DMS114 treated with DMSO at 0.1 percent for 48 hours (cell line): ENCODE measurements at regions not wholly inside any gene's neighbourhood (a gene's known extent, or its start where the extent isn't known, plus 50 kb on each side); places are given as distances from the start of the nearest gene placed in this dataset.
"Not testable (repeated sequence)": the region's sequence is repeated elsewhere in the genome, so short reads cannot be mapped to it uniquely, and the experiment has no call there.

Experiments used
- DNase-seq: peaks from one replicate; lab custom pipeline; 2025; ENCODE audit not compliant: unreplicated experiment; lab: John Stamatoyannopoulos, UW

DNA sequence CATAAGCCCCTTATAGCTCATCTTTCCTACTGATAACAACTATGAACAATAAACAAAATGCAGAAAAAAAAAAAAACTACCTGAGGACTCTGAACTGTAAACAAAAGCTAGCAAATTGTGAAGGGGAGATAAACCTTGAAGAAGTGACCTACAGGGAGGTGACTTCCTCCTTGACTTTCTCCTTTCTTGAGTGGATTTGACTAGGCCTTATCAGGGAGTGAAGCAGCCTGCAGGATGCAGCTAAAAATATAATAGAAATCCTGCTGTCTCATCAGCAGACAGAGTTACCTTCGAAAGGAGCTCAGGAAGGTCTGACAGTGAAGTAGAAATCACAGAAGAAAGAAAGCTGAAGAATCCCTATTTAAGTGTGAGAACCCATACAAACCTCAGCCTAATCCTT is 322.0 kb upstream of the HTR1E start:
- no peak for DNase-seq

GRCh38 chr6:86609549-86610388 is 327.6 kb upstream of the HTR1E start:
- no peak for DNase-seq

DNA sequence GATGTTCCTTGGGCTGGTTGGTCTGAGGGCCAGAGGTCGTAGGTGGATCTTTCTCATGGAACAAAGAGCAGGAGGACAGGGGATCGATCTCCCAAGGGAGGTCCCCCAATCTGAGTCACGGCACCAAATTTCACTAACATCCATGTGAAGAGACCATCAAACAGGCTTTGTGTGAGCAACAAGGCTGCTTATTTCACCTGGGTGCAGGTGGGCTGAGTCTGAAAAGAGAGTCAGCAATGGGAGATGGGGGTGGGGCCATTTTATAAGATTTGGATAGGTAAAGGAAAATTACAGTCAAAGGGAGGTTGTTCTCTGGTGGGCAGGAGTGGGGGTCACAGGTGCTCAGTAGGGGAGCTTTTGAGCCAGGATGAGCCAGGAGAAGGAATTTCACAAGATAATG is 334.0 kb upstream of the HTR1E start:
- not testable (repeated sequence) for DNase-seq

- DNase-seq = not testable (repeated sequence)
Measured at GRCh38 chr6:86602093-86602492, 335.2 kb upstream of the HTR1E start.

- not testable (repeated sequence) for DNase-seq
Measured at GRCh38 chr6:86598969-86599368, 338.4 kb upstream of the HTR1E start.

GRCh38 chr6:86595641-86596040 is 341.7 kb upstream of the HTR1E start:
- no peak for DNase-seq

GRCh38 chr6:86586195-86586594 is 351.1 kb upstream of the HTR1E start:
- no peak for DNase-seq

DNA sequence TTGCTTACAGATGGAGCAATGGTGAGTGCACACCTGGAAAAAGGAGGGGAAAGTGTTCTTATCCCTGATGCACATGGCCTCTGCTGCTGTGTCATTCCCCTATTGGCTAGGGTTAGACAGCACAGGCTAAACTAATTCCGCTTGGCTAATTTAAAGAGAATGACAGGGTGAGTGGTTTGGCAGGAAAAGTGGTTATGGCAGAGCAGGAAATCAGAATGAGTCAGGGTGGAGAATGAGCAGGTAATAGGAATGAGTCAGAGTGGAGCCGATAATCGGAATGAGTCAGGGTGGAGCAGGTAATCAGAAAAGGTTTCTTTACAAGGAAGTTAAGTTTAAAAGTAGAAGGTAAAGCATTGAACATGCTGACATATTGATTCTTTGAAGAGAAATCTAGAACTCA is 355.5 kb upstream of the HTR1E start:
- DNase-seq = no peak

DNA sequence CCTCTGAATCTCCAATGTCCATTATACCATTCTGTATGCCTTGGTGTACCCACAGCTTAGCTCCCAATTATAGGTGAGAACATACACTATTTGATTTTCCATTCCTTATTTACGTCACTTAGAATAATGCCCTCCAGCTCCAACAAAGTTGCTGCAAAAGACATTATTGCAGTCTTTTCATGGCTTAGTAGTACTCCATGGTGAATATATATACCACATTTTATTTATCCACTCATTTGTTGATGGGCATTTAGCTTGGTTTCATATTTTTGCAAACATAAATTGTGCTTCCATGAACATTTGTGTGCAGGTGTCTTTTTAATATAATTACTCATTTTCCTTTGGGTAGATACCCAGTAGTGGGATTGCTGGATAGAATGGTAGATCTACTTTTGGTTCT is 374.1 kb upstream of the HTR1E start:
- no peak for DNase-seq

GRCh38 chr6:86558318-86558717 is 379.0 kb upstream of the HTR1E start:
- DNase-seq = no peak

DNA sequence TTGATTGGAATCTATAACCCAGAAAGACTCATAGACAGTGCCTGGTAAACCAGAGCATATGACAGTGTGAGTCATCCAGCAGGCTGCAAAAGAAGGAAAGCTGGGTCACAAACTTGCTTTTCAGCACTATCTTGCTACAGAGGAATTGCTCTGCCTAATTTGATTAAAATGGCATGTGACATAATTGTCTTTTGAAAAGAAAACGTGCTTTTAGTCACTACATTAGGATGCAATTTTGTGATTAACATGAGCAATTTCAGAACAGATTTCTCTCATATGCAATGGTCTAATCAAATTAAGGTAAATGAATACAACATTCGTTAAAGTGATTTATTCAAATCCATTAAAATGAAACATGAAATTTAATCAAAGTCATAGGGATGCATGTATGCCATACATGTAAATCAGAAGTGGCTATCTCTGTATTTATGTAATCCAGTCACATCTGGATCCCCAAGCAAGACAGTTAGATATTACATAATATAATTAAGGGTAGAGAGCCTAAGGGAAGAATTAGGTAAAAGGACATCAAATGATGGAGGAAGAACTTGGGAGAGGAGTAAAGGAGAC is 400.0 kb upstream of the HTR1E start:
- no peak for DNase-seq

DNA sequence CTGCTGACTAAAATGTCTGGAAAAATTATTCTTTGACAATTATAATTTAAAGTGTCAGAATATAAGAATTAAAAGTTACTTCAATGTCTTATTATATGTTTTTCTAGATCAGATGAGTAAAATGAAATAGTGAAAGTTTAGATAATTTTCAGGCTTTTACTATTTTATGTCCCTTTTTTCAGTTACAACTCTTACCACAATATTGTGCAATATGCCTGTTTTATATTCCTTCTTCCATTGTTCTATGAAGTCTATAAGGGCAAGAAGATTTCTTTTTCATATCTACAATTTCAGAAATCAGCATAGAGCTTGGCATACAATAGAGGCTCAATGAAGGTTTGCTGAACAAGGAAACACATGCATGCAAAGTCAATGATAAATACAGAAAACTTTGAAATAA is 401.2 kb upstream of the HTR1E start:
- no peak for DNase-seq

DNA sequence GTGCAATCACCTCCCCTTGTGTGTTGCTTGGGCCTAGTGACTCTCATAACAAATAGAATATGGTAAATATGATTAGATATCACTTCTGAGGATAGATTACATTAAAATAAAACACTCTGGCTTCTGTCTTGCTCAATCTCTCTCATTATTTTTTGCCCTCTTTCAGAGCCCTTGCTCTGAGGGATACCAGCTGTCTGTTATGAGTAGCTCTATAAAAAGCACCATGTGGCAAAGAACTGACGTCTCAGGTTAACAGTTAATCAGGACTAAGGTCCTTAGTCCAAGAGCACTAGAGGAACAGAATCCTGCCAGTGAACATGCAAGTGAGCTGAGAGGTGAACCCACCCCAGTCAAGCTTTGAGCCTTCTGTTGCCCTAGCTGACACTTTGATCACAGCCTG is 402.2 kb upstream of the HTR1E start:
- DNase-seq = no peak

DNA sequence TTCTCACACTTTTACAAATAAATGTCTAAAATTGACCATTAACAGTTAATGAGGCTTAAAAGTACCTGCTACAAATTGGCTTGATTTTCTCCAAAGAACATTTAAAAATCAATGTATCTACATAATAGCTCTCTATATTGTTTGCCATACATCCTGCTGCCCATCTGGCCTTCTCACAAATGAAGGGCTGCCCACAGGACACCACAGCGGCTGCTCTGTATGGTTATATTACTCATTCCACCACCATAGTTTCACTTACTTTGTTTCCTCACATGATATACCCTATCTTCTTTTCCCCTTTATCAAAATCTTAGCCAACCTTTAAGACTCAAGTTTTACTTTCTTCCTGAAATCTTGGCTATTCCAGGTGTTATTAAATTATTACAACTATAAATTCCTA is 407.7 kb upstream of the HTR1E start:
- DNase-seq = no peak

DNA sequence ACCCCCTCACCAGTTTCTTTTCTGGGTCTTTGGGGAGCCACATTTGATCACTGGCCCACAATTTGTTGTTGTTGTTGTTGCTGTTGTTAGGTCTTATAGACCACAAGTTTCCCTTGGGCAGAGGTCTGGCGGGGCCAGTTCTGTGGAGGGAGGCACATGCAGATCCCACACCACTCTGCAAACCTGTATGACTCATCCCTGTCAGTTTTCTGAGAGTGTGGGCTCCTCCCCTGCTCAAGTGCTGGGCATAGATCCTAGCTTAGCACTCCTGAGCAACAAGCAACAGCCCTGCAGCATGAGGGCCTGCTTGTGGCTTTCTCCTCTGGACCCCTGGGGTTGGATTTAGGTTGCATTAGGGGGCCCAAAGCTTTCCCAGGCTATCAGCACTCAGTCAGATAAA is 411.1 kb upstream of the HTR1E start:
- no peak for DNase-seq

GRCh38 chr6:86516087-86516486 is 421.2 kb upstream of the HTR1E start:
- DNase-seq = no peak

GRCh38 chr6:86511962-86512361 is 425.4 kb upstream of the HTR1E start:
- no peak for DNase-seq

DNA sequence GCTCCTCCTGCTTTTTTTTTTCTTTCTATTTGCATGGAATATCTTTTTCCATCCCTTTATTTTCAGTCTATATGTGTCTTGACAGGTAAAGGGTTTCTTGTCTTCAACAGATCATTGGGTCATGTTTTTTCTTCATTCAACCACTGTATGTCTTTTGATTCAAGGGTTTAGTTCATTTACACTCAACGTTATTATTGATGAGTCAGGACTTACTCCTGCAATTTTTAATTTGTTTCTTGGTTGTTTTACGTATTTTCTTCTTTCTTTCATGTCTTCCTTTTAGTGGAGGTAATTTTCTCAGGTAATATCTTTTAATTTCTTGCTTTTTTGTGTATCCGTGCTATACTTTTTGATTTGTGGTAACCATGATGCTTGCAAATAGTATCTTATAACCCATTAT is 429.1 kb upstream of the HTR1E start:
- DNase-seq = no peak

GRCh38 chr6:86502497-86502896 is 434.8 kb upstream of the HTR1E start:
- no peak for DNase-seq

DNA sequence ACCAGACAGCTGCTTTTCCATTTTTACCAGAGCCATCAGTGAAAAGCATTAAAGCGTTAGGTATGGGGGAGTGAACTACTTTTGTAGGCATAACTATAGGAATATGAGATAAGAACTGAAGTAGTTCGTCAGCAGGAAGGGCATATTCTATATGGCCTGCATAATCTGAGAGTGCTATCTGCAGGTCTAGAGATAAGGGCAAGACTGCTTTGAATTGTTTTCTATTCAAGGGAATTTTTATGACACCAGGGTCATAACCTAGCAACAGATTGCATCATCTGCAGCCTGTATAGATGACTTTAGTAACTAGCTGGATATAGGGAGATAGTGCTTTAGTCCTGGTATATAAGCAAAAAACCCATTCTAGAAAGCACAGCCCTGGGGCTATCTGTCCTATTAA is 437.3 kb upstream of the HTR1E start:
- no peak for DNase-seq

GRCh38 chr6:86489042-86489441 is 448.3 kb upstream of the HTR1E start:
- not testable (repeated sequence) for DNase-seq

DNA sequence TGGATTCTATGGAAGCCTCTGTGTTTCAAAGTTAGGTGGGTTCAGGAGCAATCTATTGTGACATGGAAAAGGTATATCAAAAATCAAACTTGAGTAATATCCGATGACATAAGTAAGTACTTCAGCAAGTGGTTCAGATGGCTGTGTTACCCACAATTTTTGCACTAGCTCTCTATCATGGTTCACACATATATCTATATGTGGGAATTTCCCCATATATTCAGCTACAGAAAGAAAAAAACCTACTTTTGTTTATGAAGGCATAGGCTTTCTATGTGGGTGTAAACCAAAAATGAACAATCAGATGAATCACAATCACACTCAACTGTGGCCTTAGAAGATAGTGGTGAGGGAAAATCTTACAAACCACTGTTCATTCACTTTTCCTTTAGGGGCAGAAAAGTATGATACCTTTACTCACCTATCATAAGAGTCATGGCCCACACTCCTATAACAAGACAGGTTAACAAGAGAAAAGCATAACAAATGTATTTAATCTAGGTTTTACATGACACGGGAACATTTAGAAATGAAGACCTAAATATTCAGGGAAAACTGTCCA is 449.6 kb upstream of the HTR1E start:
- DNase-seq = no peak
